SK-N-SH (cell line): ENCODE measurements at regions not wholly inside any gene's neighbourhood (a gene's known extent, or its start where the extent isn't known, plus 50 kb on each side); places are given as distances from the start of the nearest gene placed in this dataset.

ENCODE experiments used
- CTCF ChIA-PET: fragments of 300-600, 350-600 bp; formaldehyde crosslinking; extraction: SDS; loops from one replicate; lab custom pipeline; 2021; lab: Yijun Ruan, JAX
- POLR2A ChIA-PET: fragments of 350-600 bp; sonication (Branson Sonifier 250); formaldehyde crosslinking; extraction: SDS; loops from one replicate; lab custom pipeline; 2020; ENCODE audit warnings: antibody characterized with exemption, inconsistent platforms; lab: Yijun Ruan, JAX
- DNase-seq: peaks from one replicate; pipeline ENCODE4 v3.0.0; 2012
- H2AFZ ChIP-seq: fragments of 200-600 bp; sonication (generic); 2 replicates; pipeline ENCODE4 v1.8.1; 2016; ENCODE audit warnings: antibody characterized with exemption, mild to moderate bottlenecking, low read depth
- H3F3A ChIP-seq: fragments of 200-600 bp; sonication (generic); replicated peaks from 2 replicates; pipeline ENCODE3; 2016; ENCODE audit warnings: antibody characterized with exemption, mild to moderate bottlenecking; ENCODE audit not compliant: insufficient read depth
- H3K27ac ChIP-seq, 2 experiments: fragments of 200-500 bp in 1 of 2; fragments of 200-600 bp in 1 of 2; sonication (Bioruptor generic) in 1 of 2; sonication (generic), shearing (Covaris generic) in 1 of 2; 2 replicates each; pipeline versions ENCODE4 v1.5.1 to v1.6.1; 2014 to 2016; ENCODE audit warnings: low read depth in 2 of 2, inconsistent platforms in 1 of 2, low read length in 1 of 2, mild to moderate bottlenecking in 1 of 2, mixed read lengths in 1 of 2
- H3K27me3 ChIP-seq: fragments of 200-600 bp; sonication (generic), shearing (Covaris generic); 2 replicates; pipeline ENCODE4 v1.6.1; 2016; ENCODE audit warnings: mixed run types; ENCODE audit not compliant: insufficient read depth
- H3K36me3 ChIP-seq, 2 experiments: fragments of 200-500 bp in 1 of 2; fragments of 200-600 bp in 1 of 2; sonication (Bioruptor generic) in 1 of 2; sonication (generic) in 1 of 2; replicated peaks in 1 of 2; 2 replicates each; pipeline versions ENCODE3 to v1.5.1; 2014 to 2016; ENCODE audit warnings: low read length in 1 of 2, mild to moderate bottlenecking in 1 of 2; ENCODE audit not compliant: insufficient read depth in 2 of 2, control insufficient read depth in 1 of 2
- H3K4me1 ChIP-seq, 2 experiments: fragments of 200-500 bp in 1 of 2; fragments of 200-600 bp in 1 of 2; sonication (Bioruptor generic) in 1 of 2; sonication (generic), shearing (Covaris generic) in 1 of 2; 2 replicates each; pipeline versions ENCODE4 v1.5.1 to v1.6.1; 2014 to 2016; ENCODE audit warnings: low read depth in 1 of 2, low read length in 1 of 2, mixed run types in 1 of 2; ENCODE audit not compliant: insufficient read depth in 2 of 2, control insufficient read depth in 1 of 2
- H3K4me2 ChIP-seq: fragments of 200-600 bp; sonication (generic), shearing (Covaris generic); 2 replicates; pipeline ENCODE4 v1.6.1; 2017; ENCODE audit warnings: mixed run types
- H3K4me3 ChIP-seq, 2 experiments: fragments of 200-500 bp in 1 of 2; fragments of 200-600 bp in 1 of 2; sonication (Bioruptor generic) in 1 of 2; sonication (generic), shearing (Covaris generic) in 1 of 2; 2 replicates each; pipeline versions ENCODE4 v1.5.1 to v1.8.1; 2014 to 2016; ENCODE audit warnings: low read depth in 2 of 2, inconsistent platforms in 1 of 2, low read length in 1 of 2, mild to moderate bottlenecking in 1 of 2, mixed read lengths in 1 of 2, moderate library complexity in 1 of 2
- H3K79me2 ChIP-seq: fragments of 200-600 bp; sonication (generic); 2 replicates; pipeline ENCODE4 v1.8.1; 2017; ENCODE audit warnings: mild to moderate bottlenecking; ENCODE audit not compliant: insufficient read depth
- H3K9ac ChIP-seq: fragments of 200-600 bp; sonication (generic); 2 replicates; pipeline ENCODE4 v1.6.1; 2017; ENCODE audit warnings: mixed run types
- H3K9me2 ChIP-seq: fragments of 200-600 bp; sonication (generic); 2 replicates; pipeline ENCODE4 v1.6.1; 2017; ENCODE audit warnings: mixed run types
- H3K9me3 ChIP-seq: fragments of 200-600 bp; sonication (generic); 2 replicates; pipeline ENCODE4 v1.6.1; 2017; ENCODE audit warnings: mixed run types, mild to moderate bottlenecking, moderate library complexity
- H4K20me1 ChIP-seq: fragments of 200-600 bp; sonication (generic); 2 replicates; pipeline ENCODE4 v1.6.1; 2017; ENCODE audit warnings: mild to moderate bottlenecking, mixed run types; ENCODE audit not compliant: insufficient read depth
- CHD2 ChIP-seq: fragments of 150-350 bp; IDR thresholded peaks from 2 replicates; pipeline ENCODE4 v1.6.1; 2018; ENCODE audit warnings: low read length; ENCODE audit not compliant: partially characterized antibody
- EP300 ChIP-seq, 2 experiments: IDR thresholded peaks; 2 replicates each; pipeline versions ENCODE4 v1.4.0 to v1.6.1; 2012; ENCODE audit warnings: borderline replicate concordance in 1 of 2, low read depth in 1 of 2, low read length in 1 of 2
- EZH2phosphoT487 ChIP-seq: fragments of 200-600 bp; sonication (generic); IDR thresholded peaks from 2 replicates; pipeline ENCODE4 v1.6.1; 2017; ENCODE audit warnings: low read depth, mixed run types, mild to moderate bottlenecking, antibody characterized with exemption, moderate library complexity, borderline replicate concordance
- FOXM1 ChIP-seq: IDR thresholded peaks from 2 replicates; pipeline ENCODE4 v1.4.0; 2012; ENCODE audit warnings: low read depth, mild to moderate bottlenecking
- JUND ChIP-seq: IDR thresholded peaks from 2 replicates; pipeline ENCODE4 v1.4.0; 2012
- MEF2A ChIP-seq: IDR thresholded peaks from 2 replicates; pipeline ENCODE4 v1.4.0; 2012; ENCODE audit warnings: low read depth, borderline replicate concordance
- NFIC ChIP-seq: IDR thresholded peaks from 2 replicates; pipeline ENCODE4 v1.4.0; 2012; ENCODE audit warnings: borderline replicate concordance
- POLR2AphosphoS5 ChIP-seq: IDR thresholded peaks from 2 replicates; pipeline ENCODE4 v1.6.1; 2012; ENCODE audit warnings: low read depth, low read length
- RFX5 ChIP-seq: IDR thresholded peaks from 2 replicates; pipeline ENCODE4 v1.6.1; 2012; ENCODE audit warnings: mild to moderate bottlenecking, improper control_type of control experiment, low read length
- RXRA ChIP-seq: IDR thresholded peaks from 2 replicates; pipeline ENCODE4 v1.4.0; 2012; ENCODE audit warnings: low read depth, mild to moderate bottlenecking, borderline replicate concordance
- SIN3A ChIP-seq: IDR thresholded peaks from 2 replicates; pipeline ENCODE4 v1.6.1; 2012; ENCODE audit warnings: low read depth, mild to moderate bottlenecking, low read length, moderate library complexity, borderline replicate concordance
- TCF12 ChIP-seq: IDR thresholded peaks from 2 replicates; pipeline ENCODE4 v1.4.0; 2012
- WGBS: methylation state at CpG from one replicate; pipeline ENCODE4 v1.1.6; 2017; ENCODE audit warnings: low lambda C conversion rate; 5-methylcytosine and 5-hydroxymethylcytosine counted together
- TF ChIP-seq, protein P1 (sequence below): IDR thresholded peaks from 2 replicates; pipeline ENCODE4 v1.6.1; 2012; ENCODE audit warnings: mild to moderate bottlenecking, low read depth, low read length, moderate library complexity
- TF ChIP-seq, protein P2 (sequence below): fragments of 150-350 bp; IDR thresholded peaks from 2 replicates; pipeline ENCODE4 v1.6.1; 2016; ENCODE audit warnings: mild to moderate bottlenecking, low read depth, low read length
- TF ChIP-seq, protein P3 (sequence below): fragments of 200-600 bp; sonication (generic); IDR thresholded peaks from 2 replicates; pipeline ENCODE4 v1.6.1; 2017; ENCODE audit warnings: antibody characterized with exemption, mild to moderate bottlenecking, moderate library complexity
- TF ChIP-seq, protein P4 (sequence below): IDR thresholded peaks from 2 replicates; pipeline ENCODE4 v1.4.0; 2012; ENCODE audit warnings: low read depth, borderline replicate concordance
- TF ChIP-seq, protein P5 (sequence below): IDR thresholded peaks from 2 replicates; pipeline ENCODE4 v1.4.0; 2012; ENCODE audit warnings: low read depth, borderline replicate concordance

DNA sequence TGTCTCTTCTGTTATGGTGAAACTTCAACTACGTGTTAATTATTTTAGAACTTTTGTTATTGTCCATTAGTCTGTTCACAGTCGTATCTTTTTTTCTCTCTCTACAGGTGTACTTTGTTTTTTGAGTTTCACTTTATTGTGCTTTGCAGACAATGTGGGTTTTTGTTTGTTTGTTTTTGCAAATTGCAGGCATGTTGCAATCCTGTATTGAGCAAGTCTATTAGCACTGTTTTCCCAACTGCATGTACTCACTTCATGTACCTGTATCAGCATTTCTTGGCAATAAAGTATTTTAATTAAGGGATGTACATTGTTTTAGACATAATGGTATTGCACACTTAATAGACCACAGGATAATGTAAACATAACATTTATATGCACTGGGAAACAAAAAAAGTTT lies 99.1 kb upstream of the FAM110C start:
- no peaks in the 10 kb centered on the region for H3K27me3 ChIP-seq
- no peaks in the 10 kb centered on the region for H3K9me3 ChIP-seq
- H3K9me2 ChIP-seq, result no peaks in the 10 kb centered on the region
- no peak overlapping the region for H3K27ac ChIP-seq
- no peaks in the 10 kb centered on the region for H3K79me2 ChIP-seq
- ChIA-PET CTCF (no interaction called here), POLR2A (no interaction called here)
- TF ChIP-seq RXRA (no peak), JUND (no peak), EZH2phosphoT487 (no peak)
- TF ChIP-seq, protein P1, sequence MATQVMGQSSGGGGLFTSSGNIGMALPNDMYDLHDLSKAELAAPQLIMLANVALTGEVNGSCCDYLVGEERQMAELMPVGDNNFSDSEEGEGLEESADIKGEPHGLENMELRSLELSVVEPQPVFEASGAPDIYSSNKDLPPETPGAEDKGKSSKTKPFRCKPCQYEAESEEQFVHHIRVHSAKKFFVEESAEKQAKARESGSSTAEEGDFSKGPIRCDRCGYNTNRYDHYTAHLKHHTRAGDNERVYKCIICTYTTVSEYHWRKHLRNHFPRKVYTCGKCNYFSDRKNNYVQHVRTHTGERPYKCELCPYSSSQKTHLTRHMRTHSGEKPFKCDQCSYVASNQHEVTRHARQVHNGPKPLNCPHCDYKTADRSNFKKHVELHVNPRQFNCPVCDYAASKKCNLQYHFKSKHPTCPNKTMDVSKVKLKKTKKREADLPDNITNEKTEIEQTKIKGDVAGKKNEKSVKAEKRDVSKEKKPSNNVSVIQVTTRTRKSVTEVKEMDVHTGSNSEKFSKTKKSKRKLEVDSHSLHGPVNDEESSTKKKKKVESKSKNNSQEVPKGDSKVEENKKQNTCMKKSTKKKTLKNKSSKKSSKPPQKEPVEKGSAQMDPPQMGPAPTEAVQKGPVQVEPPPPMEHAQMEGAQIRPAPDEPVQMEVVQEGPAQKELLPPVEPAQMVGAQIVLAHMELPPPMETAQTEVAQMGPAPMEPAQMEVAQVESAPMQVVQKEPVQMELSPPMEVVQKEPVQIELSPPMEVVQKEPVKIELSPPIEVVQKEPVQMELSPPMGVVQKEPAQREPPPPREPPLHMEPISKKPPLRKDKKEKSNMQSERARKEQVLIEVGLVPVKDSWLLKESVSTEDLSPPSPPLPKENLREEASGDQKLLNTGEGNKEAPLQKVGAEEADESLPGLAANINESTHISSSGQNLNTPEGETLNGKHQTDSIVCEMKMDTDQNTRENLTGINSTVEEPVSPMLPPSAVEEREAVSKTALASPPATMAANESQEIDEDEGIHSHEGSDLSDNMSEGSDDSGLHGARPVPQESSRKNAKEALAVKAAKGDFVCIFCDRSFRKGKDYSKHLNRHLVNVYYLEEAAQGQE, result no peak
- no peaks in the 10 kb centered on the region for H3K4me1 ChIP-seq
- WGBS, result 4% methylated on average over 2 of the region's 2 CpGs
- H3K4me3 ChIP-seq, result no peak overlapping the region; a peak in 1 of 4 replicates
- no peaks in the 10 kb centered on the region for H3K36me3 ChIP-seq
- H3K9ac ChIP-seq, result no peak overlapping the region
- no peaks in the 10 kb centered on the region for H4K20me1 ChIP-seq
- H2AFZ ChIP-seq, result no peak overlapping the region
- H3F3A ChIP-seq, result no peaks in the 10 kb centered on the region
- H3K4me2 ChIP-seq, result no peak overlapping the region
- no peak for DNase-seq

DNA sequence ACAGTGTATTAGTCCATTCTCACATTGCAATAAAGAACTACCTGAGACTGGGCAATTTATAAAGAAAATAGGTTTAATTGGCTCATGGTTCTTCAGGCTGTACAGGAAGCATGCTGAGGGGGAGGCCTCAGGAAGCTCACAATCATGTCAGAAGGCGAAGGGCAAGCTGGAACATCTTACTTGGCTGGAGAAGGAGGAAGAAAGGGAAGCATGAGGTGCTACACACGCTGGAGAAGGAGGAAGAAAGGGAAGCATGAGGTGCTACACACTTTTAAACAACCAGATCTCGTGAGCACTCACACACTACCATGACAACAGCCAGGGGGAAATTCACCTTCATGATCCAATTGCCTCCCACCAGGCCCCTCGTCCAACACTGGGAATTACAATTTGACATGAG lies 95.3 kb upstream of the FAM110C start:
- no peak for TF ChIP-seq MEF2A
- TF ChIP-seq, protein P2, sequence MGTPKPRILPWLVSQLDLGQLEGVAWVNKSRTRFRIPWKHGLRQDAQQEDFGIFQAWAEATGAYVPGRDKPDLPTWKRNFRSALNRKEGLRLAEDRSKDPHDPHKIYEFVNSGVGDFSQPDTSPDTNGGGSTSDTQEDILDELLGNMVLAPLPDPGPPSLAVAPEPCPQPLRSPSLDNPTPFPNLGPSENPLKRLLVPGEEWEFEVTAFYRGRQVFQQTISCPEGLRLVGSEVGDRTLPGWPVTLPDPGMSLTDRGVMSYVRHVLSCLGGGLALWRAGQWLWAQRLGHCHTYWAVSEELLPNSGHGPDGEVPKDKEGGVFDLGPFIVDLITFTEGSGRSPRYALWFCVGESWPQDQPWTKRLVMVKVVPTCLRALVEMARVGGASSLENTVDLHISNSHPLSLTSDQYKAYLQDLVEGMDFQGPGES, result no peak
- TF ChIP-seq CHD2, result no peak
- TF ChIP-seq TCF12, result no peak
- TF ChIP-seq, protein P3, sequence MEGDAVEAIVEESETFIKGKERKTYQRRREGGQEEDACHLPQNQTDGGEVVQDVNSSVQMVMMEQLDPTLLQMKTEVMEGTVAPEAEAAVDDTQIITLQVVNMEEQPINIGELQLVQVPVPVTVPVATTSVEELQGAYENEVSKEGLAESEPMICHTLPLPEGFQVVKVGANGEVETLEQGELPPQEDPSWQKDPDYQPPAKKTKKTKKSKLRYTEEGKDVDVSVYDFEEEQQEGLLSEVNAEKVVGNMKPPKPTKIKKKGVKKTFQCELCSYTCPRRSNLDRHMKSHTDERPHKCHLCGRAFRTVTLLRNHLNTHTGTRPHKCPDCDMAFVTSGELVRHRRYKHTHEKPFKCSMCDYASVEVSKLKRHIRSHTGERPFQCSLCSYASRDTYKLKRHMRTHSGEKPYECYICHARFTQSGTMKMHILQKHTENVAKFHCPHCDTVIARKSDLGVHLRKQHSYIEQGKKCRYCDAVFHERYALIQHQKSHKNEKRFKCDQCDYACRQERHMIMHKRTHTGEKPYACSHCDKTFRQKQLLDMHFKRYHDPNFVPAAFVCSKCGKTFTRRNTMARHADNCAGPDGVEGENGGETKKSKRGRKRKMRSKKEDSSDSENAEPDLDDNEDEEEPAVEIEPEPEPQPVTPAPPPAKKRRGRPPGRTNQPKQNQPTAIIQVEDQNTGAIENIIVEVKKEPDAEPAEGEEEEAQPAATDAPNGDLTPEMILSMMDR, result no peak
- no peak for TF ChIP-seq EP300 (IDR thresholded peaks at IDR 0.05; ENCODE audit: borderline replicate concordance in 1 of 2, low read depth in 1 of 2, low read length in 1 of 2)
- TF ChIP-seq, protein P4, sequence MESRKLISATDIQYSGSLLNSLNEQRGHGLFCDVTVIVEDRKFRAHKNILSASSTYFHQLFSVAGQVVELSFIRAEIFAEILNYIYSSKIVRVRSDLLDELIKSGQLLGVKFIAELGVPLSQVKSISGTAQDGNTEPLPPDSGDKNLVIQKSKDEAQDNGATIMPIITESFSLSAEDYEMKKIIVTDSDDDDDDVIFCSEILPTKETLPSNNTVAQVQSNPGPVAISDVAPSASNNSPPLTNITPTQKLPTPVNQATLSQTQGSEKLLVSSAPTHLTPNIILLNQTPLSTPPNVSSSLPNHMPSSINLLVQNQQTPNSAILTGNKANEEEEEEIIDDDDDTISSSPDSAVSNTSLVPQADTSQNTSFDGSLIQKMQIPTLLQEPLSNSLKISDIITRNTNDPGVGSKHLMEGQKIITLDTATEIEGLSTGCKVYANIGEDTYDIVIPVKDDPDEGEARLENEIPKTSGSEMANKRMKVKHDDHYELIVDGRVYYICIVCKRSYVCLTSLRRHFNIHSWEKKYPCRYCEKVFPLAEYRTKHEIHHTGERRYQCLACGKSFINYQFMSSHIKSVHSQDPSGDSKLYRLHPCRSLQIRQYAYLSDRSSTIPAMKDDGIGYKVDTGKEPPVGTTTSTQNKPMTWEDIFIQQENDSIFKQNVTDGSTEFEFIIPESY, result no peak
- no peak for TF ChIP-seq FOXM1
- TF ChIP-seq SIN3A, result no peak
- no peak for TF ChIP-seq POLR2AphosphoS5
- no peak for TF ChIP-seq RFX5
- TF ChIP-seq NFIC, result no peak
- TF ChIP-seq, protein P5, sequence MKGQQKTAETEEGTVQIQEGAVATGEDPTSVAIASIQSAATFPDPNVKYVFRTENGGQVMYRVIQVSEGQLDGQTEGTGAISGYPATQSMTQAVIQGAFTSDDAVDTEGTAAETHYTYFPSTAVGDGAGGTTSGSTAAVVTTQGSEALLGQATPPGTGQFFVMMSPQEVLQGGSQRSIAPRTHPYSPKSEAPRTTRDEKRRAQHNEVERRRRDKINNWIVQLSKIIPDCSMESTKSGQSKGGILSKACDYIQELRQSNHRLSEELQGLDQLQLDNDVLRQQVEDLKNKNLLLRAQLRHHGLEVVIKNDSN, result no peak
- Histone ChIP-seq H3K79me2 (no peaks in the 10 kb centered on the region), H3K36me3 (no peaks in the 10 kb centered on the region), H3K9me3 (no peaks in the 10 kb centered on the region; the same call in 1 of the 2 replicates), H3K27me3 (no peaks in the 10 kb centered on the region), H3K9me2 (no peaks in the 10 kb centered on the region), H3K4me2 (no peak overlapping the region), H3K4me1 (no peaks in the 10 kb centered on the region), H3K4me3 (no peak overlapping the region), H3F3A (no peaks in the 10 kb centered on the region), H3K9ac (no peak overlapping the region), H3K27ac (no peak overlapping the region), H2AFZ (no peak overlapping the region), H4K20me1 (no peaks in the 10 kb centered on the region)
- 0% methylated on average over 4 of the region's 4 CpGs for WGBS
- DNase-seq, result no peak
- ChIA-PET POLR2A (no interaction called here), CTCF (interaction anchor here (0.9 to 1.1 kb wide), 4 partner anchors 9 to 124 kb away, joined by 3 to 5 read pairs (median 3); no protein-coding TSS in a partner anchor)
